GM23248 (cell line): ENCODE measurements at regions not wholly inside any gene's neighbourhood (a gene's known extent, or its start where the extent isn't known, plus 50 kb on each side); places are given as distances from the start of the nearest gene placed in this dataset.

ENCODE experiments used
- EZH2 ChIP-seq: fragments of 200-600 bp; sonication (generic); IDR thresholded peaks from 2 replicates; pipeline ENCODE4 v1.6.1; 2018; ENCODE audit warnings: antibody characterized with exemption, mild to moderate bottlenecking; ENCODE audit not compliant: insufficient read depth, poor library complexity, severe bottlenecking
- EZH2phosphoT487 ChIP-seq: fragments of 200-600 bp; sonication (generic); IDR thresholded peaks from 2 replicates; pipeline ENCODE4 v1.6.1; 2018; ENCODE audit warnings: antibody characterized with exemption, moderate library complexity, mild to moderate bottlenecking, low read depth; ENCODE audit not compliant: insufficient read depth

DNA sequence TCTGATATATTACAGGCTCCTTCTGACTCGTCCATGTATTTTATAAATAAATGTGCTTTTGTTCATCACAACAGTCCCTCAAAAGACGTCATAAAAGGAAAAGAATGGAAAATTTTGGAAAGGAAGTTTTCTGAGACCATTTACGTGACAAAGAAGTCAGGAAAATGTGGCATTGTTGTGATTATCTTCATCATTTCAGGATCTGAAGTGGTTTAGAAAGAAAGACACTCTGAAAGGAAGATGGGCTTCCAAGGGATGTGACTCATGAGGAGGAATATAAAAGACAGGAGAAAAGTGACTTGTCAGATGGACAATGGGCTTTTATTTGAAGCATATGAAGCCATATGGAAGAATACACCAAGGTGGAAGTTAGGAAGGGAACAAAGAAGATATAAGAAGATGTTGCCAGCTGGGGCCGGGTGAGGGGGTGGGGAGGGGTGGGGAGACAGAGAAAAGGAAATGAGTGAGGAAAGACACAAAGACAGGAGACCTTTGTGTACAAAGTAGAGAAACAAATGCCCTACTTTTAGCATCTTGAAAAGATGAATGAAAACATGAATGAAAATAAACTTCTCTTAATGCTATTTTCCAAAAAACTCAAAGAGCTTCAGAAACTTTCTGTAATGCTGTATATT is 190.3 kb upstream of the PREP start:
- TF ChIP-seq EZH2, result no peak
- TF ChIP-seq EZH2phosphoT487, result no peak
